CD14-positive monocyte (primary cell): ENCODE measurements at regions not wholly inside any gene's neighbourhood (a gene's known extent, or its start where the extent isn't known, plus 50 kb on each side); places are given as distances from the start of the nearest gene placed in this dataset.

ENCODE experiments used
- DNase-seq, 3 donors: peaks; one replicate each; pipeline ENCODE4 v3.0.0-alpha.2; 2011 to 2022
- H2AFZ ChIP-seq: 2 replicates; pipeline ENCODE4 v1.6.0; 2012; ENCODE audit warnings: mild to moderate bottlenecking, low read depth, low read length, inconsistent platforms; ENCODE audit not compliant: insufficient read depth, poor library complexity, severe bottlenecking
- H3K27ac ChIP-seq, 2 donors: 1 replicate in 1 of 2; 2 replicates in 1 of 2; pipeline ENCODE4 v1.5.1; 2012 to 2013; ENCODE audit warnings: low read length in 2 of 2, control low read depth in 1 of 2, inconsistent platforms in 1 of 2, low read depth in 1 of 2, mild to moderate bottlenecking in 1 of 2
- H3K27me3 ChIP-seq, 2 donors: one replicate each; pipeline versions ENCODE4 v1.6.0 to v1.6.1; 2011 to 2013; ENCODE audit warnings: low read length in 2 of 2; ENCODE audit not compliant: control insufficient read depth in 2 of 2, insufficient read depth in 2 of 2
- H3K36me3 ChIP-seq, 2 donors: replicated peaks in 1 of 2; 1 replicate in 1 of 2; 2 replicates in 1 of 2; pipeline versions ENCODE4 v1.5.1 to v1.6.1; 2012 to 2013; ENCODE audit warnings: low read length in 2 of 2, control low read depth in 1 of 2, inconsistent platforms in 1 of 2, mild to moderate bottlenecking in 1 of 2; ENCODE audit not compliant: insufficient read depth in 2 of 2, control insufficient read depth in 1 of 2
- H3K4me1 ChIP-seq, 2 donors: 1 replicate in 1 of 2; 2 replicates in 1 of 2; pipeline versions ENCODE4 v1.5.1 to v1.6.1; 2012 to 2013; ENCODE audit warnings: low read length in 2 of 2, control low read depth in 1 of 2, inconsistent platforms in 1 of 2, mild to moderate bottlenecking in 1 of 2, moderate library complexity in 1 of 2; ENCODE audit not compliant: insufficient read depth in 2 of 2, control insufficient read depth in 1 of 2
- H3K4me2 ChIP-seq: replicated peaks from 2 replicates; pipeline ENCODE3; 2012; ENCODE audit warnings: low read length, moderate library complexity, mild to moderate bottlenecking; ENCODE audit not compliant: poor library complexity, severe bottlenecking; ENCODE audit errors: extremely low read depth
- H3K4me3 ChIP-seq, 3 experiments: fragments of 200-600 bp in 1 of 3; sonication (generic) in 1 of 3; replicated peaks in 1 of 3; 1 replicate in 2 of 3; 2 replicates in 1 of 3; pipeline ENCODE4 v1.5.1; 2011 to 2013; ENCODE audit warnings: low read length in 3 of 3, mild to moderate bottlenecking in 3 of 3, control low read depth in 2 of 3, low read depth in 2 of 3, inconsistent platforms in 1 of 3, moderate library complexity in 1 of 3
- H3K79me2 ChIP-seq: 2 replicates; pipeline ENCODE4 v1.6.0; 2012; ENCODE audit warnings: mild to moderate bottlenecking, control low read depth, inconsistent platforms, low read length, moderate library complexity; ENCODE audit not compliant: insufficient read depth
- H3K9ac ChIP-seq: 2 replicates; pipeline ENCODE4 v1.6.0; 2017; ENCODE audit warnings: low read length, mild to moderate bottlenecking; ENCODE audit not compliant: insufficient read depth, poor library complexity, severe bottlenecking
- H3K9me3 ChIP-seq, 2 donors: replicated peaks in 1 of 2; 1 replicate in 1 of 2; 2 replicates in 1 of 2; pipeline versions ENCODE4 v1.5.1 to v1.6.1; 2012 to 2013; ENCODE audit warnings: low read length in 2 of 2, control low read depth in 1 of 2; ENCODE audit not compliant: control insufficient read depth in 1 of 2, insufficient read depth in 1 of 2
- H4K20me1 ChIP-seq: 2 replicates; pipeline ENCODE4 v1.6.0; 2012; ENCODE audit warnings: mild to moderate bottlenecking, low read length, control low read depth, moderate library complexity; ENCODE audit not compliant: insufficient read depth
- H3K27ac Mint-ChIP-seq, 7 donors: one replicate each; pipeline ENCODE4 v1.8.0; 2020; ENCODE audit warnings: mild to moderate bottlenecking in 7 of 7, mixed read lengths in 7 of 7, moderate library complexity in 6 of 7, inconsistent platforms in 2 of 7
- H3K27me3 Mint-ChIP-seq, 3 donors: one replicate each; pipeline ENCODE4 v1.8.0; 2021 to 2022; ENCODE audit warnings: low read depth in 3 of 3, mild to moderate bottlenecking in 3 of 3, mixed read lengths in 3 of 3, moderate library complexity in 3 of 3, inconsistent platforms in 1 of 3
- H3K36me3 Mint-ChIP-seq, 2 donors: one replicate each; pipeline ENCODE4 v1.8.0; 2020; ENCODE audit warnings: mixed read lengths in 2 of 2, inconsistent platforms in 1 of 2, mild to moderate bottlenecking in 1 of 2
- H3K4me1 Mint-ChIP-seq: one replicate; pipeline ENCODE4 v1.8.0; 2020; ENCODE audit warnings: mild to moderate bottlenecking, mixed read lengths
- H3K4me3 Mint-ChIP-seq, 2 donors: one replicate each; pipeline ENCODE4 v1.8.0; 2020; ENCODE audit warnings: mild to moderate bottlenecking in 2 of 2, mixed read lengths in 2 of 2, moderate library complexity in 1 of 2
- H3K9me3 Mint-ChIP-seq, 7 donors: one replicate each; pipeline ENCODE4 v1.8.0; 2020 to 2022; ENCODE audit warnings: mixed read lengths in 7 of 7, mild to moderate bottlenecking in 6 of 7, moderate library complexity in 6 of 7, inconsistent platforms in 2 of 7
- WGBS: methylation state at CpG from one replicate; pipeline ENCODE4 v1.1.5; 2013; ENCODE audit warnings: missing lambda C conversion rate; ENCODE audit not compliant: insufficient coverage; 5-methylcytosine and 5-hydroxymethylcytosine counted together
- intact Hi-C, 2 donors: fragments of 100-400 bp; cut with micrococcal nuclease; formaldehyde crosslinking; loops; one replicate each; pipeline versions ENCODE4 v1.15.0 to v1.15.1; 2023
- TF ChIP-seq, protein P1 (sequence below): fragments of 200-600 bp; IDR thresholded peaks from one replicate; pipeline ENCODE4 v1.8.0; 2022; ENCODE audit warnings: antibody characterized with exemption, mild to moderate bottlenecking

- H3K36me3 ChIP-seq = no peaks in the 10 kb centered on the region
- no peaks in the 10 kb centered on the region for H3K9me3 ChIP-seq
- Mint-ChIP-seq H3K27ac (no peak overlapping the region), H3K4me1 (no peaks in the 10 kb centered on the region), H3K9me3 (peaks cover 0 to 5% (median 2%) of the 10 kb centered on the region in 7 donors), H3K36me3 (no peaks in the 10 kb centered on the region), H3K4me3 (no peak overlapping the region), H3K27me3 (peaks cover 0 to 3% (median 0%) of the 10 kb centered on the region in 3 donors)
- no peaks in the 10 kb centered on the region for H3K4me1 ChIP-seq
- no peak overlapping the region for H3K4me3 ChIP-seq
- no peak overlapping the region for H3K4me2 ChIP-seq
- DNase-seq = no peak
- H2AFZ ChIP-seq = no peak overlapping the region
- H4K20me1 ChIP-seq = no peaks in the 10 kb centered on the region
- no peak overlapping the region for H3K9ac ChIP-seq
- no peak overlapping the region for H3K27ac ChIP-seq
- TF ChIP-seq, protein P1, sequence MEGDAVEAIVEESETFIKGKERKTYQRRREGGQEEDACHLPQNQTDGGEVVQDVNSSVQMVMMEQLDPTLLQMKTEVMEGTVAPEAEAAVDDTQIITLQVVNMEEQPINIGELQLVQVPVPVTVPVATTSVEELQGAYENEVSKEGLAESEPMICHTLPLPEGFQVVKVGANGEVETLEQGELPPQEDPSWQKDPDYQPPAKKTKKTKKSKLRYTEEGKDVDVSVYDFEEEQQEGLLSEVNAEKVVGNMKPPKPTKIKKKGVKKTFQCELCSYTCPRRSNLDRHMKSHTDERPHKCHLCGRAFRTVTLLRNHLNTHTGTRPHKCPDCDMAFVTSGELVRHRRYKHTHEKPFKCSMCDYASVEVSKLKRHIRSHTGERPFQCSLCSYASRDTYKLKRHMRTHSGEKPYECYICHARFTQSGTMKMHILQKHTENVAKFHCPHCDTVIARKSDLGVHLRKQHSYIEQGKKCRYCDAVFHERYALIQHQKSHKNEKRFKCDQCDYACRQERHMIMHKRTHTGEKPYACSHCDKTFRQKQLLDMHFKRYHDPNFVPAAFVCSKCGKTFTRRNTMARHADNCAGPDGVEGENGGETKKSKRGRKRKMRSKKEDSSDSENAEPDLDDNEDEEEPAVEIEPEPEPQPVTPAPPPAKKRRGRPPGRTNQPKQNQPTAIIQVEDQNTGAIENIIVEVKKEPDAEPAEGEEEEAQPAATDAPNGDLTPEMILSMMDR = no peak
- no peaks in the 10 kb centered on the region for H3K79me2 ChIP-seq
- H3K27me3 ChIP-seq = no peaks in the 10 kb centered on the region
- intact Hi-C loops = no loop called here
Observed at GRCh38 chr3:75078290-75078689, 463.8 kb upstream of the CNTN3 start.

DNA sequence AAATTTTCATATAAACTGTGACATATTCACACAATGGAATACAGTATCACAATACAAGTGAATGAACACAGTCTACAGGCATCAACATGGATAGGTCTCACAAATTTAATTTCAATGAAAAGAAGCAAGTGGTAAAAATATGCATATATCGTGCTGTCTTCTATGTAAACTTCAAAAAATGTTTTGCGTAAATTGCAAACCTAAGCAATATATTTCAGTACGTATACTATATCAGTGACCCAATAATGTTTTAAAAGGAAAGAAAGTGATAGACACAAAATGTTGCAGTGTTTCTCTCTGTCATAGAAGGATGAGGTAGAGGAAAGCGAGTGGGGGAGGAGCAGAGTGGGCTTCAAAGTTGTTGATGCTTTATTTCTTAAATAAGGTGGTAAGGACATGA, 468.4 kb upstream of the CNTN3 start:
- Histone ChIP-seq H3K36me3 (no peaks in the 10 kb centered on the region), H3K4me3 (no peak overlapping the region), H3K9me3 (peaks cover 0 to 3% of the 10 kb centered on the region in 2 donors), H2AFZ (no peak overlapping the region), H3K27ac (no peak overlapping the region), H4K20me1 (no peaks in the 10 kb centered on the region), H3K4me1 (no peaks in the 10 kb centered on the region), H3K79me2 (no peaks in the 10 kb centered on the region), H3K9ac (no peak overlapping the region), H3K27me3 (no peaks in the 10 kb centered on the region), H3K4me2 (no peak overlapping the region)
- H3K4me3 Mint-ChIP-seq = no peak overlapping the region
- intact Hi-C loops = no loop called here
- no peak for DNase-seq
- TF ChIP-seq, protein P1 = no peak
- H3K27ac Mint-ChIP-seq = no peak overlapping the region
- peaks cover 0 to 3% (median 0%) of the 10 kb centered on the region in 3 donors for H3K27me3 Mint-ChIP-seq
- H3K36me3 Mint-ChIP-seq = no peaks in the 10 kb centered on the region
- no CpG with 5 or more reads among the region's 4 CpGs for whole genome bisulfite sequencing
- H3K4me1 Mint-ChIP-seq = no peaks in the 10 kb centered on the region
- peaks cover 0 to 5% (median 2%) of the 10 kb centered on the region in 7 donors for H3K9me3 Mint-ChIP-seq
